HUDEP-2 (cell line): ENCODE measurements at regions not wholly inside any gene's neighbourhood (a gene's known extent, or its start where the extent isn't known, plus 50 kb on each side); places are given as distances from the start of the nearest gene placed in this dataset.

Experiments used
- DNase-seq, 76 experiments: peaks; one replicate each; lab custom pipeline; 2025; ENCODE audit not compliant: unreplicated experiment in 76 of 76; lab: John Stamatoyannopoulos, UW

GRCh38 chr9:89720696-89721175 is 115.9 kb downstream of the GADD45G start:
- no peak for DNase-seq

- DNase-seq, result no peak
Measured at GRCh38 chr9:89721176-89721700, 116.4 kb downstream of the GADD45G start.

- DNase-seq, result no peak
Measured at GRCh38 chr9:89721971-89722530, 117.2 kb downstream of the GADD45G start.

GRCh38 chr9:89722712-89723111 is 117.9 kb downstream of the GADD45G start:
- DNase-seq, result no peak

GRCh38 chr9:89723469-89724100 is 118.8 kb downstream of the GADD45G start:
- no peak for DNase-seq

- no peak for DNase-seq
Measured at GRCh38 chr9:89724659-89725058, 119.8 kb downstream of the GADD45G start.

- no peak for DNase-seq
Measured at GRCh38 chr9:89725271-89725670, 120.5 kb downstream of the GADD45G start.

- no peak for DNase-seq
Measured at GRCh38 chr9:89729954-89730530, 125.2 kb downstream of the GADD45G start.

- no peak for DNase-seq
Measured at GRCh38 chr9:89730715-89731114, 125.9 kb downstream of the GADD45G start.

- no peak for DNase-seq
Measured at GRCh38 chr9:89731262-89732182, 126.7 kb downstream of the GADD45G start.

GRCh38 chr9:89732295-89732938 is 127.6 kb downstream of the GADD45G start:
- no peak for DNase-seq

GRCh38 chr9:89732939-89733324 is 128.1 kb downstream of the GADD45G start:
- no peak for DNase-seq

GRCh38 chr9:89734600-89735041 is 129.8 kb downstream of the GADD45G start:
- DNase-seq, result no peak

GRCh38 chr9:89738137-89738932 is 133.5 kb downstream of the GADD45G start:
- peak in 1 of 76 experiments; percentile 3 for DNase-seq

- no peak for DNase-seq
Measured at GRCh38 chr9:89739511-89739910, 134.7 kb downstream of the GADD45G start.

GRCh38 chr9:89739916-89740315 is 135.1 kb downstream of the GADD45G start:
- DNase-seq, result no peak

- DNase-seq, result no peak
Measured at GRCh38 chr9:89740722-89741121, 135.9 kb downstream of the GADD45G start.

GRCh38 chr9:89742660-89743059 is 137.8 kb downstream of the GADD45G start:
- DNase-seq, result no peak

- no peak for DNase-seq
Measured at GRCh38 chr9:89743216-89743572, 138.4 kb downstream of the GADD45G start.
